Testis (tissue), 2 donors: ENCODE measurements at regions not wholly inside any gene's neighbourhood (a gene's known extent, or its start where the extent isn't known, plus 50 kb on each side); places are given as distances from the start of the nearest gene placed in this dataset.

ENCODE experiments used
- POLR2A ChIP-seq: fragments of 450-650 bp; IDR thresholded peaks from one replicate; pipeline ENCODE4 v1.6.1; 2017; ENCODE audit warnings: antibody characterized with exemption, mild to moderate bottlenecking, moderate library complexity
- TF ChIP-seq, protein P1 (sequence below), 3 experiments: fragments of 450-650 bp in 2 of 3; fragments of 200-600 bp in 1 of 3; sonication (generic) in 1 of 3; IDR thresholded peaks; one replicate each; pipeline ENCODE4 v1.5.1; 2016 to 2019; ENCODE audit warnings: antibody characterized with exemption in 3 of 3, mild to moderate bottlenecking in 2 of 3, moderate library complexity in 1 of 3

DNA sequence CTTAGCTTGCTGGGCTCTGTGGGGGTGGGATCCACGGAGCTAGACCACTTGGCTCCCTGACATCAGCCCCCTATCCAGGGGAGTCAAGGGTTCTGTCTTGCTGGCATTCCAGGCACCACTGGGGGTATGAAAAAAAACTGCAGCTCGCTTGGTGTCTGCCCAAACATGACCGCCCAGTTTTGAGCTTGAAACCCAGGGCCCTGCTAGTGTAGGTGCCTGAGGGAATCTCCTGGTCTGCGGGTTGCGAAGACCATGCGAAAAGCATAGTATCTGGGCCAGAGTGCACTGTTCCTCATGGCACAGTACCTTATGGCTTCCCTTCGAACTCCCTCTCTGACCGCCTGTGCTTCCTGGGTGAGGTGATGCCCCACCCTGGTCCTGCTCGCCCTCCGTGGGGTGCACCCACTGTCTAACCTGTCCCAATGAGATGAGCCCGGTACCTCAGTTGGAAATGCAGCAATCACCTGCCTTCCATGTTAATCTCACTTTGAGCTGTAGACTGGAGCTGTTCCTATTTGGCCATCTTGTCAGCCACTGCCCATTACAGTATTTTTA is 120.8 kb upstream of the TNFSF11 start:
- TF ChIP-seq, protein P1, sequence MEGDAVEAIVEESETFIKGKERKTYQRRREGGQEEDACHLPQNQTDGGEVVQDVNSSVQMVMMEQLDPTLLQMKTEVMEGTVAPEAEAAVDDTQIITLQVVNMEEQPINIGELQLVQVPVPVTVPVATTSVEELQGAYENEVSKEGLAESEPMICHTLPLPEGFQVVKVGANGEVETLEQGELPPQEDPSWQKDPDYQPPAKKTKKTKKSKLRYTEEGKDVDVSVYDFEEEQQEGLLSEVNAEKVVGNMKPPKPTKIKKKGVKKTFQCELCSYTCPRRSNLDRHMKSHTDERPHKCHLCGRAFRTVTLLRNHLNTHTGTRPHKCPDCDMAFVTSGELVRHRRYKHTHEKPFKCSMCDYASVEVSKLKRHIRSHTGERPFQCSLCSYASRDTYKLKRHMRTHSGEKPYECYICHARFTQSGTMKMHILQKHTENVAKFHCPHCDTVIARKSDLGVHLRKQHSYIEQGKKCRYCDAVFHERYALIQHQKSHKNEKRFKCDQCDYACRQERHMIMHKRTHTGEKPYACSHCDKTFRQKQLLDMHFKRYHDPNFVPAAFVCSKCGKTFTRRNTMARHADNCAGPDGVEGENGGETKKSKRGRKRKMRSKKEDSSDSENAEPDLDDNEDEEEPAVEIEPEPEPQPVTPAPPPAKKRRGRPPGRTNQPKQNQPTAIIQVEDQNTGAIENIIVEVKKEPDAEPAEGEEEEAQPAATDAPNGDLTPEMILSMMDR (IDR thresholded peaks at IDR 0.05): no peak
- no peak for TF ChIP-seq POLR2A
